GM12891 (cell line): ENCODE measurements at regions not wholly inside any gene's neighbourhood (a gene's known extent, or its start where the extent isn't known, plus 50 kb on each side); places are given as distances from the start of the nearest gene placed in this dataset.

Experiments
- POLR2A ChIP-seq: IDR thresholded peaks from 2 replicates; pipeline ENCODE4 v1.6.1; 2011; ENCODE audit warnings: low read depth, low read length, control low read depth
- POLR2AphosphoS5 ChIP-seq: IDR thresholded peaks from 2 replicates; pipeline ENCODE4 v1.6.1; 2011; ENCODE audit warnings: low read depth, low read length, control low read depth
- SPI1 ChIP-seq: IDR thresholded peaks from 2 replicates; pipeline ENCODE4 v1.6.1; 2011; ENCODE audit warnings: low read depth, low read length, control low read depth

GRCh38 chr22:27183474-27183873 lies 526.1 kb downstream of the MIAT start:
- TF ChIP-seq POLR2A (no peak), POLR2AphosphoS5 (no peak), SPI1 (no peak)
